ENCODE measurements at regions not wholly inside any gene's neighbourhood (a gene's known extent, or its start where the extent isn't known, plus 50 kb on each side); places are given as distances from the start of the nearest gene placed in this dataset.
"Not testable (repeated sequence)": the region's sequence is repeated elsewhere in the genome, so short reads cannot be mapped to it uniquely, and the experiment has no call there.

DNA sequence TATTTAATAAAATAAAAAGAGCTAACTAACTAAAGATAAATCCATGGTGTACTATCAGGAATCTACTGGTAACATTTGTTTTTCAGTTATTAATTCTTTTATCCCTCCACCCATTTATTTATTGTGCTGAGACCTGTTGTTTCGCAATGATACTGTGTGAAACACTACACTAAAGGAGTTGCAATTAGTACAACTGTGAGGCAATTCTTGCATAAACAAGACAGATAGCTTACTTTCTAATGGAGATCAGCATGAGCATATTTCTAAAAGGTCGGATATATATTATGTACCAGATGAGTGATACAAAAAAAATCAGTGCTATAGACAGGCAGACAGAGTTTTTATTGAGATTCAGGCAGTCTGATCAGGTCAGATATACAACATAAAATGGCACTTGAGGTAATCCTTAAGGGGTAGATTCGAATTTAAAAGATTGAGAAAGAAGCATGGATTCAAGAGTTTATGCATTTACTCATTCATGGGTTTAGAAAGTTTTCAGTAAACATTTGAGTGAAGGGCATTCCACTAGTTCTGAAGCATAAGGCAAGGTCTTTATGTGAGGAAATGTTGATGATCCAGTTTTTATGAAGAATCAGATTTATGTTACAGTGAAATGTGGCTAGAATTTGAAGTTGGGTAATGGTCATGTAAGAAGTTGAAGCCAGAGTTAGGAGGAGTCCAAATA is 147.6 kb downstream of the POLR1F start:
- no peak for DNase-seq (ENCODE audit: extremely low spot score)
- no peak overlapping the region for H3K4me3 ChIP-seq (ENCODE audit: low read depth, low read length)
- no peaks in the 10 kb centered on the region for H3K36me3 ChIP-seq (ENCODE audit: insufficient read depth)
- H3K27ac ChIP-seq (ENCODE audit: low read depth) = no peak overlapping the region
- 79% methylated on average over 3 of the region's 3 CpGs for WGBS
- no peaks in the 10 kb centered on the region for H3K4me1 ChIP-seq (ENCODE audit: insufficient read depth)

DNA sequence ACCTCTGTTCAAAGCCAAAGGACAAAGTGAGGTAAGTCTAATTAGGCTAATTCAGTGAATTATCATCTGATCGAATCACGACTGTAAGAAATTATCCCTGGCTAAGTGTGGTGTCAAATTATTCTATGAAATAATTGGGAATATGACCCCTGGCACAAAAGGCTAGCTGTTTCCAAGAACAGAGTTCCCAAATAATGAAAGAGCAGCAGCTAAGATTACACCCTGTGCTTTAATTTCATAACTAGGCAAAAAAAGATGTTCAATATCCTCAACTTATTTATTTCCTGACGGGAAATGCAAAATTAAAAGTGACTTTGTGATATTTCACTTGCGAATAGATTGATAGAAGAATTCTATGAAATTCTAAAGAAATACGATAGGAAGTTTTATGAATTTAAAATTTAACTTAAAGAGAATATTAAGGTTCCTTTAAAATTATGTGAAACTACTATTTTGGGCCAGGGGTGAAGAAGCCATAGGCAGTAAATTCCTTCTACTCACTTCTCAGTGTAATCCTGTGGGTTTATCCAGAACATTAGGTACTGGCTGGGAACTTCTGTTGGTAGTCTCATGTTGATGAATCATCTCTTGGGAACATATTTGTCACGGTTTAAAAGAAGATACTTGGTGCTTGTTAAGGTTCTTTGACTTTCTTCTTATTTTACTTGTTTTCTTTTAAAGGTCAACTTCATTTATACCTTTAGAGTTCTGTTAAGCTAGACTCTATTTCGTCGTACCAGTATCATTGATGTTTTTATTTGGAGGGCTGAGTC is 148.5 kb downstream of the POLR1F start:
- WGBS = 75% methylated on average over 8 of the region's 8 CpGs
- H3K4me1 ChIP-seq (ENCODE audit: insufficient read depth) = no peaks in the 10 kb centered on the region
- H3K4me3 ChIP-seq (ENCODE audit: low read depth, low read length) = no peak overlapping the region
- DNase-seq (ENCODE audit: extremely low spot score) = no peak
- no peak overlapping the region for H3K27ac ChIP-seq (ENCODE audit: low read depth)
- no peaks in the 10 kb centered on the region for H3K36me3 ChIP-seq (ENCODE audit: insufficient read depth)

- WGBS = 80% methylated on average over 1 of the region's 1 CpG
- Histone ChIP-seq H3K4me3 (ENCODE audit: low read depth, low read length) (no peak overlapping the region), H3K36me3 (ENCODE audit: insufficient read depth) (no peaks in the 10 kb centered on the region), H3K4me1 (ENCODE audit: insufficient read depth) (no peaks in the 10 kb centered on the region), H3K27ac (ENCODE audit: low read depth) (no peak overlapping the region)
- no peak for DNase-seq (ENCODE audit: extremely low spot score)
Measured at GRCh38 chr7:19558527-19558926, 150.3 kb downstream of the POLR1F start.

- 90% methylated on average over 3 of the region's 3 CpGs for WGBS
- no peak for DNase-seq (ENCODE audit: extremely low spot score)
Measured at GRCh38 chr7:19557726-19558465, 150.9 kb downstream of the POLR1F start.

DNA sequence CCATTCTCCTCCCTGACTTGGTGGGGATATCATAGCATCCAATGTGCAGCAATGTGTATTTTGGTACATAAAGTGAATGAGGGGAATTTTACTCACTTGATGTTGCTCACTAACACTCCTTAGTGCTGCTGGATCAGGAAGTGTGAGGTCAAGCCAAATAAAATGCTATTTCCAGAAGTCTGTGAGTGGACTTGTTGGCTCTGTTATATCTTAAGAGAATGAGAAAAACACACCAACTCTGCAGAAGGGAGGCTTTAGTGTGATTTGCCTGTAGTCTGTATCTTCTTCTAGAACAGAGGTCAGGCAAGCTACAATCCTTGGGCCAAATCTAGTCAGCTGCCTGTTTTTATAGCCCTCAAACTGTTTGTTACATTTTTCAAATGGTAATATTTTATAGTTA is 154.3 kb downstream of the POLR1F start:
- Histone ChIP-seq H3K4me1 (ENCODE audit: insufficient read depth) (no peaks in the 10 kb centered on the region), H3K36me3 (ENCODE audit: insufficient read depth) (no peaks in the 10 kb centered on the region), H3K27ac (ENCODE audit: low read depth) (no peak overlapping the region), H3K4me3 (ENCODE audit: low read depth, low read length) (no peak overlapping the region)
- no peak for DNase-seq (ENCODE audit: extremely low spot score)

More at GRCh38 chr7:19557726-19558465, 150.9 kb downstream of the POLR1F start:
- Histone ChIP-seq H3K4me3 (ENCODE audit: low read depth, low read length) (no peak overlapping the region), H3K27ac (ENCODE audit: low read depth) (no peak overlapping the region), H3K36me3 (ENCODE audit: insufficient read depth) (no peaks in the 10 kb centered on the region), H3K4me1 (ENCODE audit: insufficient read depth) (no peaks in the 10 kb centered on the region)

DNA sequence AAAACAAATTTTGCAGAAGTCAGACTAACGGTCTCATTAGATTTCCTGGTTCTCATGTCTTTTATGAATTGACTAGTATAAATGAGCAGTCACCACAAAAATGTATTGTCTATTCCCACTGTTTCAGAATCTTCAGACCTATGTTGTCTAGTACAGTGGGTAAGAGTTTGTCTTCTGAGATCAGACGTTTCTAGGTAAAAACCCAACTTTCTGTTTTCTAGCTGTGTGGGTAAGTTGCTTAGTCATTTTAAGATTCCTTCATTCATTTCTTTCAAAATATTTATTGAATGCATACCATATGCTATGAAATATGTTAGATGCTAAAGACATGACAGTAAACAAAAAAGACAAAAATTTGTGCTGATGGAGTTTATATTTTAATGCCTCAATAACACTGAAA is 156.3 kb downstream of the POLR1F start:
- H3K27ac ChIP-seq (ENCODE audit: low read depth) = no peak overlapping the region
- no peaks in the 10 kb centered on the region for H3K4me1 ChIP-seq (ENCODE audit: insufficient read depth)
- H3K4me3 ChIP-seq (ENCODE audit: low read depth, low read length) = no peak overlapping the region
- 77% methylated on average over 2 of the region's 2 CpGs for WGBS
- H3K36me3 ChIP-seq (ENCODE audit: insufficient read depth) = no peaks in the 10 kb centered on the region
- DNase-seq (ENCODE audit: extremely low spot score) = no peak

GRCh38 chr7:19549246-19549645 is 159.6 kb downstream of the POLR1F start:
- DNase-seq (ENCODE audit: extremely low spot score); H3K36me3 ChIP-seq (ENCODE audit: insufficient read depth); H3K4me1 ChIP-seq (ENCODE audit: insufficient read depth); H3K27ac ChIP-seq (ENCODE audit: low read depth); H3K4me3 ChIP-seq (ENCODE audit: low read depth, low read length): not testable (repeated sequence)
- 80% methylated on average over 5 of the region's 5 CpGs for WGBS

- H3K36me3 ChIP-seq (ENCODE audit: insufficient read depth) = no peaks in the 10 kb centered on the region
- WGBS = 30% methylated on average over 4 of the region's 4 CpGs
- no peaks in the 10 kb centered on the region for H3K4me1 ChIP-seq (ENCODE audit: insufficient read depth)
- no peak overlapping the region for H3K27ac ChIP-seq (ENCODE audit: low read depth)
- DNase-seq (ENCODE audit: extremely low spot score) = no peak
- no peak overlapping the region for H3K4me3 ChIP-seq (ENCODE audit: low read depth, low read length)
Measured at GRCh38 chr7:19537942-19538401, 170.9 kb downstream of the POLR1F start.

GRCh38 chr7:19533266-19533665 is 175.6 kb downstream of the POLR1F start:
- Histone ChIP-seq H3K4me3 (ENCODE audit: low read depth, low read length) (no peak overlapping the region), H3K4me1 (ENCODE audit: insufficient read depth) (no peaks in the 10 kb centered on the region), H3K36me3 (ENCODE audit: insufficient read depth) (no peaks in the 10 kb centered on the region), H3K27ac (ENCODE audit: low read depth) (no peak overlapping the region)
- DNase-seq (ENCODE audit: extremely low spot score) = no peak
- WGBS = 99% methylated on average over 1 of the region's 1 CpG

DNA sequence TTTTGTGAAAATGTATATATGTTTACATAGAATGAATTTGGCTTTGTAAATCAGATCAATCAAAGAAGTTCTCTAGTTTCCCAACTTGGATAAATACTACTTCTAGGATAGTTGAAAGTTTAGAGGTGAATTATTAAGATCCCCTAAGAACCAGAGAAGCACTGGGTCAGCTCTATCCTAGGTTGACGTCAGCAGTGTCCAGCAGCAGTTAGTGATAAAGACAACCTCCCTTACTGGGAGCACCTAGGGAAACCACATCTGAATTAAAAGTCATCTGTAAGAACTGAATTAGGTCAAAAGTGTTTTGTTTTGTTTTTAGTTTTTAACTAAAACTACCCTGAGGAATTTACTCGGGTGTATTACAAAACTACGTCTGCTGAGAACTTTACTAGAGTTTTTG is 178.0 kb downstream of the POLR1F start:
- H3K4me3 ChIP-seq (ENCODE audit: low read depth, low read length) = no peak overlapping the region
- H3K27ac ChIP-seq (ENCODE audit: low read depth) = no peak overlapping the region
- 85% methylated on average over 3 of the region's 3 CpGs for WGBS
- H3K4me1 ChIP-seq (ENCODE audit: insufficient read depth) = no peaks in the 10 kb centered on the region
- no peaks in the 10 kb centered on the region for H3K36me3 ChIP-seq (ENCODE audit: insufficient read depth)
- no peak for DNase-seq (ENCODE audit: extremely low spot score)

DNA sequence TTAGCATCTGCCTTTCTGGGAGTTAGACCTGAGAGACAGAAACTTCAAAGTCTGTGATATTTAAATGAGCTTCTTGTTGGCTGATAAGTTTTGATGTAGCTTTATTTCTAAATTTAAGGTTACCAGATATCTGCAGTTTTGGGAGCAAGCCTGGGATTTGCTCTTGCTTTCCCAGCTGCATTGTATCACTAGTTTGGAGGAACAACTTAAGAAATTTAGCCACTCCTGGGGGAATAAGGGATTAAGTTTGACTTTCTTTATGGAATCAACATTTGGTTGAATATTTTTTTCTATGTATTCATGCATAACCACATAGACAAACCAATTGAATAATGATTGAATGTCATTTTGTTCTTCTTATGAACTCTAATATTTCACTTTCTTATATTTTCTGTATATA is 178.6 kb downstream of the POLR1F start:
- no peak overlapping the region for H3K4me3 ChIP-seq (ENCODE audit: low read depth, low read length)
- no peaks in the 10 kb centered on the region for H3K36me3 ChIP-seq (ENCODE audit: insufficient read depth)
- no peak overlapping the region for H3K27ac ChIP-seq (ENCODE audit: low read depth)
- no peaks in the 10 kb centered on the region for H3K4me1 ChIP-seq (ENCODE audit: insufficient read depth)
- DNase-seq (ENCODE audit: extremely low spot score) = no peak

DNA sequence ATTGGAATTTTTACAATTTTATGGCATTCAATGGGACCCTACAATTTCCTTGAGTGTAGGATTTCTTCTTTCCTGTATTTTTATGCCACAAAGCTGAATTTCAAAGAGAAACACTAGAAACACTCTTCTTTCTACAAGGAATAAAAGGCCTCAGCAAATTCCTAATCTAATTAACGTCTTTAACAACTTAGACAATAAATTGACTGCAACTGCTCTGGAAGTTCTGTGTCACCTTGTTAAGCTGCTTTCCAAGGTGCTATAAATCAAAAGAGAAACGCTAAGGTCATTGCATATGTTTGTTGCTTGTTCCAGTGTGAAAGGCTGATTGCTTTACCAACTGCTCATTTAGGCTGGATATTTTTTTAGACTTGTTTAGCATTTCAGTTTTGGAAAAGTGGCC is 182.2 kb downstream of the POLR1F start:
- no peak for DNase-seq (ENCODE audit: extremely low spot score)
- H3K27ac ChIP-seq (ENCODE audit: low read depth) = no peak overlapping the region
- 39% methylated on average over 2 of the region's 2 CpGs for WGBS
- no peak overlapping the region for H3K4me3 ChIP-seq (ENCODE audit: low read depth, low read length)
- H3K36me3 ChIP-seq (ENCODE audit: insufficient read depth) = no peaks in the 10 kb centered on the region
- no peaks in the 10 kb centered on the region for H3K4me1 ChIP-seq (ENCODE audit: insufficient read depth)

GRCh38 chr7:19522486-19522885 is 186.4 kb downstream of the POLR1F start:
- Histone ChIP-seq H3K4me1 (ENCODE audit: insufficient read depth) (no peaks in the 10 kb centered on the region), H3K36me3 (ENCODE audit: insufficient read depth) (no peaks in the 10 kb centered on the region), H3K4me3 (ENCODE audit: low read depth, low read length) (no peak overlapping the region), H3K27ac (ENCODE audit: low read depth) (no peak overlapping the region)
- DNase-seq (ENCODE audit: extremely low spot score) = no peak
- WGBS = 39% methylated on average over 3 of the region's 3 CpGs

GRCh38 chr7:19520392-19520791 is 188.4 kb downstream of the POLR1F start:
- Histone ChIP-seq H3K4me1 (ENCODE audit: insufficient read depth) (no peaks in the 10 kb centered on the region), H3K4me3 (ENCODE audit: low read depth, low read length) (no peak overlapping the region), H3K27ac (ENCODE audit: low read depth) (no peak overlapping the region), H3K36me3 (ENCODE audit: insufficient read depth) (no peaks in the 10 kb centered on the region)
- DNase-seq (ENCODE audit: extremely low spot score) = no peak
- WGBS = 85% methylated on average over 1 of the region's 1 CpG
